HG03095 (cell line): ENCODE measurements at regions not wholly inside any gene's neighbourhood (a gene's known extent, or its start where the extent isn't known, plus 50 kb on each side); places are given as distances from the start of the nearest gene placed in this dataset.
A peak's percentile ranks its signal among the peaks of the same experiment; 100 is the strongest.
"Not testable (repeated sequence)": the region's sequence is repeated elsewhere in the genome, so short reads cannot be mapped to it uniquely, and the experiment has no call there.

Source experiments
- ATAC-seq: cut with Tn5 transposase; IDR thresholded peaks from one replicate; pipeline ENCODE4 v1.9.1; 2021; ENCODE audit warnings: moderate library complexity; ENCODE audit not compliant: unreplicated experiment

DNA sequence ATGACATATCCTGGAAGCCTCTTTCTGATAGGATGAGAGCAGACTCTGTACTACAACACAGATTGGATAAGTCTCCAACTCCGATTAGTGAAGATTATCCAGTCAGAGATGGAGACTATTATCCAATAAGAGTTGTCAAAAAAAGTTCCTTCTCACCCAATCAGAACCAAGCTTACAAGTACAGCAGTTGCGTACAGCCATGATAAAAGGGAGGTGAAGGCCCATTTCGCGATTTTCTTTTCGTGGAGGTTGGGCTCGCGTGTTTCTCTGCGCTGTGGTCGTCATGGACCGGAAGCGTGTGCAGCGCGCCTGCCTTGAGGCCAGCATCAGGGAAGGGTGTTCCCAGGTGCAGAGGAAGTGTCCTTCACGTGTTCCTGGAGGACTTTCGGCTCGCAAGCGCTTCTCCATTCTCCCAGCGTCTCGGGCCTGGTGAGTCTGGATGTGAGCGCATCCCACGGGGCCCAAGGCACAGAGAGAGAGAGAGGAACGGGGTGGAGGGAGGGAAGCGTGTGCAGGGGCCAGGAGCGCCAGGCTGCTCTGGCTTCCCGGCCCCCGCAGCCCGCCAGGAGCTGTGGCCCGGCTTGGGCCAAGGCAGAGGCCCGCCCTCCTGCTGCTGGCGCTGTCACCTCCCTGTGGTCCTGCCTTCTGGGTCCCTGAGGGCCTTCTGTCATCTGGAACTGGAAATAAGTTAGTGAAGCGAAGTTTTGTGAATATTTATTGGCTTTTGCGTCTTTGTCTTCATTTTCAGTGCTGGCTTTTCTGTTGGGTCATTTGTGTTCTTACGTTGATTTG is 53.9 kb downstream of the CDRT15L2 start:
- not testable (repeated sequence) for ATAC-seq

GRCh38 chr17:20640147-20640546 is 60.6 kb downstream of the CDRT15L2 start:
- ATAC-seq = not testable (repeated sequence)

DNA sequence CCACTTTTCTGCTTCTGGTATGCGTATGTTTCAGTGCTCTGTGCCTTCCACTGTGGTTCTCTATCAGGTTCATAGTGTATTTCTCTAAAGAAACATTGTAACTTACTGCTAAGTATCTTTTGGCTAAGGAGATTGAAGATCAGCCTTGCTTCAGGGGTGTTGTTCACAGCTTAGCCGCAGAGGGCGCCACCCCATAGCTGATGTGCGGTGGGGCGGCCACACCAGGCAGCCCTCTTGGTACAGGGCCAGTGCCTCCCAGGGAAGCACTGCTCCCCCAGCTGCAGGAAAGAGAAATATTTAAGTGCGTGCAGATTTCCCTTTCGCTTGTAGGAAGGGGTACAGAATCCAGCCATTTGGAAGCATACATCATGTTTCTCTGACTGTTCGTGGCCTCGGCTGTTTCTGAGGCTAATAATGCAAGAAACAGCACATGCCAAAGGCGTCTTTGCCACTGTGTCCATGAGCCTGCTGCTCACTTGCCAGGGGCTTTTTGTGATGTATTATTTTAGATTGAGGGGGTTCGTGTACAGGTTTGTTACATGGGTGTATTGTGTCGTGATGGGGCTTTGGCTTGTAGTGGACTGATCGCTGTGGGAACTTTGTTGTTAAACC is 67.2 kb downstream of the CDRT15L2 start:
- ATAC-seq = not testable (repeated sequence)

GRCh38 chr17:20649097-20649767 is 69.7 kb downstream of the CDRT15L2 start:
- peak; percentile 89 for ATAC-seq

GRCh38 chr17:20651022-20651421 is 71.5 kb downstream of the CDRT15L2 start:
- ATAC-seq = not testable (repeated sequence)

GRCh38 chr17:20651736-20652135 is 72.2 kb downstream of the CDRT15L2 start:
- not testable (repeated sequence) for ATAC-seq

DNA sequence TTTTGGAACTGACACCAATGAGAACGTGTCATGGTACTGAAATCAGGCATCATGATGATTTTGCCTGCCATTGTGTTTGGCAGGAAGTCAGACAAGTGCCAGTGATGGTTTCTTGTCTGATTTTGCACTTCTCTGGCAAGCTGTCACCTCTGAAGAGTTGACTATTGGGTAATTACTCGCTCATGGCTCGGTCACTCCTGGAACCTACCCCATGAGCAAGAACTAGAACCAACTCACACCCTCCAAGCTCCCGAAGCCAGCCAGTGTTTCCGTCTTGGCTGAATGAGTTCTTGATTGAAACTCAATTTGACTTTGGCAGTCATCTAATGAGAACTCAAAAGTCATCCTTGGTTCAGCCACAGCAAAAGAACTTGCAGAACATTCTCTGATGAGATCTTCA is 73.9 kb downstream of the CDRT15L2 start:
- ATAC-seq = not testable (repeated sequence)

DNA sequence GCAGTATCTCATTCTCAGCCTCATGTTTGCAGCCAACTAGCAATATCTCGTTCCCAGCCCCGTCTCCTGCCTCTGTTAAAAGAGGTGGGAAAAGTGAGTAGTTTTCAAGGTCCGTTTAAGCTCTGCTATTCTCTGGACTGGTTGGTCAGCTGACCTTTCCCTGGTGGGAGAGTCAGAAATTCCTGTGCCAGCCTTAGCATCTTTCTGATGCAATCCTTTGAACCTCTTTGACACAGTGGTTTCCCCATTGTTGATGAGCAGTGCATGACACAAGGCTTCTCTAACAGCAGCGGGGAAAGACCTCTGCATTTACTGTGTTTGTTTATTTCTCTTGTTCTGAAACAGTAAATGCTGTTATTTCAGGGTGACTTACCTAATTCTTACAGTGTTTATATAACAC is 74.6 kb downstream of the CDRT15L2 start:
- ATAC-seq = not testable (repeated sequence)

- ATAC-seq = not testable (repeated sequence)
These were observed 75.1 kb downstream of the CDRT15L2 start for GRCh38 chr17:20654575-20654974.

GRCh38 chr17:20665103-20665955 is 85.8 kb downstream of the CDRT15L2 start:
- ATAC-seq = not testable (repeated sequence)

DNA sequence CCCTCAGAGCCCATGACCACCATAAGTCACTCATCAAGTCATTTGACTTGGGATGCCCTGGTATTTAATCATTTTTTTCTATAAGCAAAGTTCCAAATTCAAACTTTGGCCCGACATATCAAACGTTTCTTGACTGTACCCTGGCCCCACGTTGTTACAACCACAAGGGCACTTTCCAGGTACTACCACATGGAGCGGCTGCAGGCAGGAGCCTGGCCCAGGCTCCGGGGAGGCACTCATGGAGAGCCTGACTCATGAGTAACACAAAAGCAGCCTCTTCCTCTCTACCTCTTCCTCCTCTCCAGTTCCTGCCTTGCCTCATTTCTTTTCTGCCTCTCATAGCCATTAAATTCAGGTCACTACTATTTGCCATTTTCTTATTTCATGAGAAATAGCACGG is 87.2 kb downstream of the CDRT15L2 start:
- not testable (repeated sequence) for ATAC-seq

GRCh38 chr17:20667712-20668111 is 88.2 kb downstream of the CDRT15L2 start:
- not testable (repeated sequence) for ATAC-seq

DNA sequence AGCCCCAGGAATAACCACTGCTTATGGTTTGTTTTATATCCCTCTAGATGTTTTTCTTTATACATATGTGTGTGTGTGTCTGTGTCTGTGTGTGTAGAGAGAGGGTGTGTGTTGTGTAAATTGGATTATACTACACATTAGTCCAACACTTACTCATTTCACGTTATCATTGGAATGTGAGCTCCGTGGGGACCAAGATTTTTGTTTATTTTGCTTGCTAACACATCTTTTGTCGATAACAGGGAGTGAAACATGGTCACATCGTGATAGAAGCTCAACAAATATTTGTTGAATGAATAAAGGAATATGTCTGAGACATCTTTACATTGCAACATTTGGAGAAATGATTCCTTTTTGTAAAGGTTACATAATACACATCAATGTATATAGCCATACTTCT is 88.8 kb downstream of the CDRT15L2 start:
- ATAC-seq = not testable (repeated sequence)

DNA sequence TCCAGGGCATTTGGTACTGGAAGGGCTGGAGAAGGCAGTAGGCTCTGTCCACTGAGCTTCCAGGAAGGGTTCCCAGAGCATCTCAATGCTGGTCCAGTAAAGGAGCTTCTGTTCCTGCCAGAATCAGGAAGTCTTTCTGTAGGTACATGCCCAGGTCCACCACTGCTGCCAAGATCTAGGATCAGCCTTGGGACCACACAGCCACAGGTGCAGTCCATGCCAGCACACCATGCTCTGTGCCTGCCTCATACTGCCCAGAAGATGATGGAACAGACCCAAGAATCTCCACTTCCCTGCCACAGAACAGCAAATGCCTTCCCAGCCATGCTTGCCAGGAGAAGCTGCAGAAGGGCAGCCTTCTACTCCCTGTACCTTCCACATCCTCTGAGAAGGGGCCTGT is 89.3 kb downstream of the CDRT15L2 start:
- ATAC-seq = not testable (repeated sequence)

GRCh38 chr17:20670506-20670905 is 91.0 kb downstream of the CDRT15L2 start:
- ATAC-seq = not testable (repeated sequence)

GRCh38 chr17:20674374-20674773 is 94.8 kb downstream of the CDRT15L2 start:
- ATAC-seq = not testable (repeated sequence)

DNA sequence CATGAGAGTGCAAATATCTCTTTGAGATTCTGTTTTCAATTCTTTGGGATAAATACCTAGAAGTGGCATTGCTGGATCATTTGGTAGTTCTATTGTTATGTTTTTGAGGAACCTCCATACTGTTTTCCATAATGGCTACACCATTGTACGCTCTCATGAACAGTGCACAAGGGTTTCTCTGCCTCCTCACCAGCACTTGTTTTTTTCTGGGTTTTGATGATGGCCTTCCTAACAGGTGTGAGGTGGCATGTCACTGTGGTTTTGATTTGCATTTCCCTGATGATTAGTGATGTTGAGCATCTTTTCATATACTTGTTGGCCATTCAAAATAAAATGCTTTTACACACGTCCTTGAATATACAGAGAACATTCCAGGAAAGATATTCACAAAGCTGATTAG is 96.2 kb downstream of the CDRT15L2 start:
- ATAC-seq = not testable (repeated sequence)

DNA sequence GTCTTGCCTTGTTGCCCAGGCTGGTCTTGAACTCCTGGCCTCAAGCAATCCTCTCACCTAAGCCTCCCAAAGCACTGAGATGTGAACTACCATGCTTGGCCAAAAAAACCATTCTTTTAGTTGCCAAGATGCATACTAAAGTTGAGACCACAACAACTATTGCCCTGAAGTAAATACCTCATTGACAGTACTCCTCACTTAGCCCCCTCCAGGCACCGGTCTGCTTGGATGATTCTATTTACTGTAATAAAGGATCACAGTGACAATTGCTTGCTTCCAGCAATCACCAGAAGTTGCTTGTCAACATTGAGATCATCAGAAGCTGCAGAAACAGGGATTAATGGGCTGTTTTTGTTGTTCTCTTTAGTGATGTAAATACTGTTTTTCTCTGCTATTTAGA is 97.1 kb downstream of the CDRT15L2 start:
- ATAC-seq = not testable (repeated sequence)

DNA sequence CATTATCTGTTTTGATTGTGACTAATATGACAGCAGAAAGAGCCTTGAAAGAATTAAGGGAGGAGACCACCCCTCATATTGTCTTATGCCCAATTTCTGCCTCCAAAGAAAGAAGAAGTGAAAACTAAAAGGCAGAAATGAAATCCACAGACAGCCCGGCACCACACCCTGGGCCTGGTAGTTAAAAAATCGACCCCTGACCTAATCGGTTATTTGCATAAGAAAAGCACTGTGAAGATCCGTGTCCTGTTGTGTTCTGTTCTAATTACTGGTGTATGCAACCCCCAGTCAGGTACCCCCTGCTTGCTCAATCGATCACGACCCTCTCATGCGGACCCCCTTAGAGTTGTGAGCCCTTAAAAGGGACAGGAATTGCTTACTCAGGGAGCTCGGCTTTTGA is 97.9 kb downstream of the CDRT15L2 start:
- ATAC-seq = not testable (repeated sequence)

GRCh38 chr17:20678424-20678823 is 98.9 kb downstream of the CDRT15L2 start:
- ATAC-seq = peak; percentile 67
